Activated CD4-positive, alpha-beta T cell treated with anti-CD3 and anti-CD28 coated beads, Interleukin-2, amount 50 U/mL, for 4 hours (primary cell): ENCODE measurements at regions not wholly inside any gene's neighbourhood (a gene's known extent, or its start where the extent isn't known, plus 50 kb on each side); places are given as distances from the start of the nearest gene placed in this dataset.

Source experiments
- DNase-seq, 2 experiments: peaks; one replicate each; pipeline ENCODE4 v3.0.0-alpha.2; 2020

GRCh38 chr5:159765135-159765433 lies 151.2 kb upstream of the ADRA1B start:
- DNase-seq: no peak

- DNase-seq: no peak
Observed at GRCh38 chr5:159765760-159766517, 150.3 kb upstream of the ADRA1B start.

- DNase-seq: no peak
Observed at GRCh38 chr5:159768243-159768642, 148.0 kb upstream of the ADRA1B start.

- no peak for DNase-seq
Observed at GRCh38 chr5:159772698-159773061, 143.6 kb upstream of the ADRA1B start.

- peak; percentile 60 to 66 for DNase-seq
Observed at GRCh38 chr5:159773062-159773924, 143.0 kb upstream of the ADRA1B start.

- no peak for DNase-seq
Observed at GRCh38 chr5:159774476-159775031, 141.7 kb upstream of the ADRA1B start.

- no peak for DNase-seq
Observed at GRCh38 chr5:159775890-159776289, 140.4 kb upstream of the ADRA1B start.

- DNase-seq: no peak
Observed at GRCh38 chr5:159777049-159777660, 139.1 kb upstream of the ADRA1B start.

- no peak for DNase-seq
Observed at GRCh38 chr5:159779481-159779880, 136.8 kb upstream of the ADRA1B start.

GRCh38 chr5:159780246-159780645 lies 136.0 kb upstream of the ADRA1B start:
- DNase-seq: no peak

GRCh38 chr5:159781626-159782157 lies 134.6 kb upstream of the ADRA1B start:
- no peak for DNase-seq

- no peak for DNase-seq
Observed at GRCh38 chr5:159782197-159782994, 133.9 kb upstream of the ADRA1B start.

GRCh38 chr5:159782995-159783300 lies 133.3 kb upstream of the ADRA1B start:
- DNase-seq: no peak

- no peak for DNase-seq
Observed at GRCh38 chr5:159783726-159784247, 132.5 kb upstream of the ADRA1B start.

- DNase-seq: no peak
Observed at GRCh38 chr5:159784993-159785392, 131.3 kb upstream of the ADRA1B start.

- DNase-seq: no peak
Observed at GRCh38 chr5:159785656-159786055, 130.6 kb upstream of the ADRA1B start.

GRCh38 chr5:159786201-159786600 lies 130.1 kb upstream of the ADRA1B start:
- DNase-seq: no peak

- no peak for DNase-seq
Observed at GRCh38 chr5:159786901-159787691, 129.2 kb upstream of the ADRA1B start.

- DNase-seq: no peak
Observed at GRCh38 chr5:159787837-159788236, 128.4 kb upstream of the ADRA1B start.

GRCh38 chr5:159788835-159789331 lies 127.4 kb upstream of the ADRA1B start:
- no peak for DNase-seq

GRCh38 chr5:159792180-159792579 lies 124.1 kb upstream of the ADRA1B start:
- no peak for DNase-seq
